HepG2 (cell line): ENCODE measurements at regions not wholly inside any gene's neighbourhood (a gene's known extent, or its start where the extent isn't known, plus 50 kb on each side); places are given as distances from the start of the nearest gene placed in this dataset.

ENCODE experiments used
- ATF1 ChIP-seq: IDR thresholded peaks from 2 replicates; pipeline ENCODE4 v1.6.1; 2016; ENCODE audit warnings: mild to moderate bottlenecking, control low read depth
- CEBPB ChIP-seq: IDR thresholded peaks from 2 replicates; pipeline ENCODE4 v1.6.1; 2011; ENCODE audit warnings: low read depth, low read length, improper control_type of control experiment, borderline replicate concordance

GRCh38 chr3:102586485-102586884, 151.7 kb downstream of the ZPLD1 start:
- TF ChIP-seq CEBPB, result no peak
- no peak for TF ChIP-seq ATF1 (CRISPR knock-in tag)
